ENCODE measurements at regions not wholly inside any gene's neighbourhood (a gene's known extent, or its start where the extent isn't known, plus 50 kb on each side); places are given as distances from the start of the nearest gene placed in this dataset.
"Not testable (repeated sequence)": the region's sequence is repeated elsewhere in the genome, so short reads cannot be mapped to it uniquely, and the experiment has no call there.

- 89 to 92% methylated on average over 5 of the region's 5 CpGs for WGBS, 2 donors
- no peak overlapping the region for H3K4me3 ChIP-seq
- TF ChIP-seq POLR2A (IDR thresholded peaks at IDR 0.05) (no peak), CTCF (IDR thresholded peaks at IDR 0.05) (no peak)
- no peak for DNase-seq
- intact Hi-C loops (cut with DNase I): no loop called here
- no peaks in the 10 kb centered on the region for H3K4me1 ChIP-seq
- no peaks in the 10 kb centered on the region for H3K36me3 ChIP-seq (replicated peaks in 1 of 2; ENCODE audit: insufficient read depth in 1 of 2, low read depth in 2 of 2)
- no peak overlapping the region for H3K27ac ChIP-seq
- no peaks in the 10 kb centered on the region for H3K27me3 ChIP-seq
- no peaks in the 10 kb centered on the region for H3K9me3 ChIP-seq
- ATAC-seq: no peak
Observed at GRCh38 chr18:5705393-5705792, 161.6 kb upstream of the EPB41L3 start.

DNA sequence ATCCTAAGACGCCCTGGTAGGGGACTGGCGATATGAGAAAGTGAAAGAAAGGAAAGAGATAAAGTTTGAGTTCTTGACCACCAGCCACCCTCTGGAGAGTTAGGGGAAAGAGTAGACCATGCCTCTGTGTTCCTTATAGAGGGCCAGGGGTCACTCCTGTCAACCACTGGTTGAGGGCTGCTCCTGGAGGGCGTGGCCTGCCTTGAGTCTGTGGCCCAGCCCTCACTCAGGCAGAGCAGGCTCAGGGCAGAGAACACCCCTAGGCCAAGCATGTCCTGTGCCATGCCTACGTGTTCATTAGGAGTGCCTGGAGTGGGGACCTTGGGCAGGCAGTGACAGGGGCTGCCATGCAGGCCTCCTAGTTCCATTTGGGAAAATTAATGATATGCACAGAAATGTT is 161.1 kb upstream of the EPB41L3 start:
- no peak for DNase-seq
- no peak for ATAC-seq
- intact Hi-C loops (cut with DNase I): no loop called here
- H3K4me1 ChIP-seq: no peaks in the 10 kb centered on the region
- H3K4me3 ChIP-seq: no peak overlapping the region
- no peaks in the 10 kb centered on the region for H3K9me3 ChIP-seq
- TF ChIP-seq POLR2A (IDR thresholded peaks at IDR 0.05) (no peak), CTCF (IDR thresholded peaks at IDR 0.05) (no peak)
- no peak overlapping the region for H3K27ac ChIP-seq
- H3K36me3 ChIP-seq (replicated peaks in 1 of 2; ENCODE audit: insufficient read depth in 1 of 2, low read depth in 2 of 2): no peaks in the 10 kb centered on the region
- 37 to 66% methylated on average over 4 of the region's 4 CpGs for WGBS, 2 donors
- no peaks in the 10 kb centered on the region for H3K27me3 ChIP-seq

DNA sequence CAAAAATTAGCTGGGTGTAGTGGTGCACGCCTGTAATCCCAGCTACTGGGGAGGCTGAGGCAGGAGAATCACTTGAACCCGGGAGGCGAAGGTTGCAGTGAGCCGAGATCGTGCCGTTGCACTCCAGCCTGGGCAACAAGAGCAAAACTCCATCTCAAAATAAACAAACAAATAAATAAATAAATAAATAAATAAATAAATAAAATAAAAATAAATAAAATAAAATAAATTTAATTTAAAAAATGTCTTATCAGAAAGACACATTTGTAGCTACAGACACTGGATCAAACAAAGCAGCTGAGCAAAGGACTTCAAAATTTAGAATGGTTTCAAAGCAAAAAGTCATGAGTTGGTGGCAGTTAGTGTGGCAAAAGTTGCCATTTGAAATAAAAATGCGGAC is 158.2 kb upstream of the EPB41L3 start:
- ATAC-seq; intact Hi-C loops (cut with DNase I); H3K9me3 ChIP-seq; H3K27me3 ChIP-seq; DNase-seq; H3K4me1 ChIP-seq; H3K36me3 ChIP-seq (replicated peaks in 1 of 2; ENCODE audit: insufficient read depth in 1 of 2, low read depth in 2 of 2); H3K27ac ChIP-seq; H3K4me3 ChIP-seq: not testable (repeated sequence)
- 82 to 88% methylated on average over 7 of the region's 7 CpGs for WGBS, 2 donors

- ATAC-seq (no peak), DNase-seq (peak in 1 of 4 donors; percentile 20)
- no peak overlapping the region for H3K4me3 ChIP-seq
- H3K4me1 ChIP-seq: no peaks in the 10 kb centered on the region
- TF ChIP-seq CTCF (IDR thresholded peaks at IDR 0.05): no peak
- TF ChIP-seq POLR2A (IDR thresholded peaks at IDR 0.05): no peak
- 45 to 50% methylated on average over 6 of the region's 6 CpGs for WGBS, 2 donors
- H3K27ac ChIP-seq: no peak overlapping the region
- intact Hi-C loops (cut with DNase I): no loop called here
- no peaks in the 10 kb centered on the region for H3K9me3 ChIP-seq
- no peaks in the 10 kb centered on the region for H3K36me3 ChIP-seq (replicated peaks in 1 of 2; ENCODE audit: insufficient read depth in 1 of 2, low read depth in 2 of 2)
- no peaks in the 10 kb centered on the region for H3K27me3 ChIP-seq
Observed at GRCh38 chr18:5693699-5694294, 150.0 kb upstream of the EPB41L3 start.

DNA sequence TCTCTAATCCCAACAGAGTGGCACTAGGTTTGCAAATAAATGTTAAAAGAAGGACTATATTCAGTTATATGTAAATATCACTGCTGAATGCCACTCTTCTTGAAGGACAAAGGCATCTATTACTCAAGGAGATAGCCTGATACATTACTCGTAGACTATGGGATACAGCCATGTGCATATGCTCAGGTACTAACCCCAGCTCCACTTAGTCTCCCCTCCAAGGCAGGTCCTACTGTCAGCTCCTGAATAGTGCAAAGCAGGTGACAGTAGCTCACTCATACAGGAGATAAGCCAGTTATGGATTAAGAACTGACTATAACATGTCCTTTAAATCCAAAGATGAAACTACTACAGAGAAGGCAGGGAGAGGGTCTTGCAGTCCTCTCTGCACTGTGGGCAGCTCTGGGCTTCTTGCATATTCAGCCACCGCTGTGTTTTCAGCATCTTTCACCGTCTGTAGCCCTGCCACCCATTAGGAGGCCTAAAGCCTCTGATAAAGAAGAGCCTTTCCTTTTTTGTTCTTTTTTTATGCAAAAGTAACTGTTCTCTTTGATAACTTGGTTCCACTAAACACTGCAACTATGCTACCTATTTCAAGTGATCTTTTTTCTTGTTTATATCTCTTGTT is 135.1 kb upstream of the EPB41L3 start:
- Histone ChIP-seq H3K27me3 (no peaks in the 10 kb centered on the region), H3K27ac (no peak overlapping the region), H3K4me1 (no peaks in the 10 kb centered on the region), H3K9me3 (no peaks in the 10 kb centered on the region), H3K4me3 (no peak overlapping the region), H3K36me3 (replicated peaks in 1 of 2; ENCODE audit: insufficient read depth in 1 of 2, low read depth in 2 of 2) (no peaks in the 10 kb centered on the region)
- TF ChIP-seq CTCF (IDR thresholded peaks at IDR 0.05) (no peak), POLR2A (IDR thresholded peaks at IDR 0.05) (no peak)
- DNase-seq (no peak), ATAC-seq (no peak)
- 22 to 26% methylated on average over 3 of the region's 3 CpGs for WGBS, 2 donors
- intact Hi-C loops (cut with DNase I): no loop called here

Data from body of pancreas (tissue), 4 donors.